Breast epithelium (tissue), 3 donors: ENCODE measurements at regions not wholly inside any gene's neighbourhood (a gene's known extent, or its start where the extent isn't known, plus 50 kb on each side); places are given as distances from the start of the nearest gene placed in this dataset.

Source experiments
- CTCF ChIP-seq, 3 donors: fragments of 450-650 bp; IDR thresholded peaks; one replicate each; pipeline ENCODE4 v1.5.1; 2016 to 2017; ENCODE audit warnings: antibody characterized with exemption in 3 of 3, mild to moderate bottlenecking in 3 of 3, moderate library complexity in 3 of 3
- POLR2A ChIP-seq: fragments of 450-650 bp; IDR thresholded peaks from one replicate; pipeline ENCODE4 v1.6.1; 2016; ENCODE audit warnings: antibody characterized with exemption, mild to moderate bottlenecking, moderate library complexity
- POLR2AphosphoS5 ChIP-seq, 3 donors: sonication (generic); formaldehyde crosslinking; IDR thresholded peaks; one replicate each; pipeline ENCODE4 v1.6.1; 2017; ENCODE audit warnings: antibody characterized with exemption in 3 of 3

- TF ChIP-seq CTCF (IDR thresholded peaks at IDR 0.05) = no peak
- no peak for TF ChIP-seq POLR2A
- TF ChIP-seq POLR2AphosphoS5 (IDR thresholded peaks at IDR 0.05) = no peak
These were observed 65.3 kb upstream of the LINC01488 start for GRCh38 chr11:69416143-69416515.
